ENCODE measurements at regions not wholly inside any gene's neighbourhood (a gene's known extent, or its start where the extent isn't known, plus 50 kb on each side); places are given as distances from the start of the nearest gene placed in this dataset.

- no peak for TF ChIP-seq CTCF (IDR thresholded peaks at IDR 0.05)
- TF ChIP-seq EZH2 (IDR thresholded peaks at IDR 0.05; ENCODE audit: borderline replicate concordance, insufficient read depth, low read depth, low read length, poor library complexity, severe bottlenecking), result no peak
Observed at GRCh38 chr2:120465012-120465700, 119.2 kb downstream of the INHBB start.

Data from B cell (primary cell).